OCI-LY7 (cell line): ENCODE measurements at regions not wholly inside any gene's neighbourhood (a gene's known extent, or its start where the extent isn't known, plus 50 kb on each side); places are given as distances from the start of the nearest gene placed in this dataset.

Experiments
- BruUV-seq: library from RNA; stranded (reverse); fragments of 400-500 nt; replicated peaks from 2 replicates; lab custom pipeline; 2021; lab: Mats Ljungman, UMichigan
- CTCF ChIA-PET: fragments of 300-600 bp; sonication (Branson Sonifier 250); formaldehyde crosslinking; loops from one replicate; lab custom pipeline; 2022; ENCODE audit warnings: antibody characterized with exemption; ENCODE audit not compliant: unreplicated experiment; lab: Charles Lee
- POLR2A ChIA-PET: fragments of 300-600 bp; sonication (Branson Sonifier 250); formaldehyde crosslinking; loops from one replicate; lab custom pipeline; 2022; ENCODE audit warnings: antibody characterized with exemption; lab: Charles Lee
- DNase-seq: peaks from one replicate; pipeline ENCODE4 v3.0.0-alpha.2; 2015; ENCODE audit warnings: low spot score
- H2AFZ ChIP-seq: fragments of 200-600 bp; sonication (generic), shearing (Covaris generic); 2 replicates; pipeline ENCODE4 v1.6.1; 2014; ENCODE audit warnings: mild to moderate bottlenecking, antibody characterized with exemption, low read length, moderate library complexity
- H3K27ac ChIP-seq: fragments of 200-600 bp; sonication (generic); 2 replicates; pipeline ENCODE4 v1.5.1; 2014; ENCODE audit warnings: mixed run types, low read depth, mild to moderate bottlenecking, moderate library complexity, low read length, inconsistent platforms; ENCODE audit not compliant: poor library complexity, severe bottlenecking
- H3K36me3 ChIP-seq: fragments of 200-600 bp; sonication (generic); 2 replicates; pipeline ENCODE4 v1.6.1; 2014; ENCODE audit warnings: mild to moderate bottlenecking, antibody characterized with exemption, low read length, moderate library complexity, mixed read lengths; ENCODE audit not compliant: insufficient read depth
- H3K4me1 ChIP-seq: fragments of 200-600 bp; sonication (generic); 2 replicates; pipeline ENCODE4 v1.5.1; 2014; ENCODE audit warnings: mild to moderate bottlenecking, low read length; ENCODE audit not compliant: insufficient read depth, poor library complexity, severe bottlenecking
- H3K4me2 ChIP-seq: fragments of 200-600 bp; sonication (generic); 2 replicates; pipeline ENCODE4 v1.6.1; 2014; ENCODE audit warnings: mild to moderate bottlenecking, low read length
- H3K4me3 ChIP-seq: fragments of 200-600 bp; sonication (generic); 2 replicates; pipeline ENCODE4 v1.5.1; 2014; ENCODE audit warnings: mild to moderate bottlenecking, low read depth, low read length; ENCODE audit not compliant: poor library complexity, severe bottlenecking
- H3K79me2 ChIP-seq: fragments of 200-600 bp; sonication (generic); 2 replicates; pipeline ENCODE4 v1.6.1; 2016; ENCODE audit warnings: low read depth, mild to moderate bottlenecking, low read length, moderate library complexity, mixed read lengths; ENCODE audit not compliant: insufficient read depth
- H3K9me2 ChIP-seq: fragments of 200-600 bp; sonication (generic); 2 replicates; pipeline ENCODE4 v1.6.1; 2016; ENCODE audit warnings: mild to moderate bottlenecking, low read length, mixed read lengths; ENCODE audit not compliant: insufficient read depth
- H3K9me3 ChIP-seq: fragments of 200-600 bp; sonication (generic); 2 replicates; pipeline ENCODE4 v1.6.1; 2014; ENCODE audit warnings: mild to moderate bottlenecking, mixed run types, low read length, mixed read lengths
- H4K20me1 ChIP-seq: fragments of 200-600 bp; sonication (generic); 2 replicates; pipeline ENCODE4 v1.6.1; 2014; ENCODE audit warnings: mild to moderate bottlenecking, antibody characterized with exemption, low read length, moderate library complexity, mixed read lengths; ENCODE audit not compliant: insufficient read depth
- EZH2phosphoT487 ChIP-seq: fragments of 200-600 bp; sonication (generic); IDR thresholded peaks from 2 replicates; pipeline ENCODE4 v1.6.1; 2018; ENCODE audit warnings: low read depth, borderline replicate concordance, mild to moderate bottlenecking, mixed run types, antibody characterized with exemption, low read length, moderate library complexity, mixed read lengths
- intact Hi-C: fragments of 100-400 bp; cut with micrococcal nuclease; formaldehyde crosslinking; loops from one replicate; pipeline ENCODE4 v1.10.0; 2022; ENCODE audit not compliant: unreplicated experiment
- TF ChIP-seq, protein P1 (sequence below): fragments of 200-600 bp; sonication (generic); conservative IDR thresholded peaks from 2 replicates; pipeline ENCODE4 v1.5.1; 2014; ENCODE audit warnings: mild to moderate bottlenecking, antibody characterized with exemption, low read length, moderate library complexity, mixed read lengths

DNA sequence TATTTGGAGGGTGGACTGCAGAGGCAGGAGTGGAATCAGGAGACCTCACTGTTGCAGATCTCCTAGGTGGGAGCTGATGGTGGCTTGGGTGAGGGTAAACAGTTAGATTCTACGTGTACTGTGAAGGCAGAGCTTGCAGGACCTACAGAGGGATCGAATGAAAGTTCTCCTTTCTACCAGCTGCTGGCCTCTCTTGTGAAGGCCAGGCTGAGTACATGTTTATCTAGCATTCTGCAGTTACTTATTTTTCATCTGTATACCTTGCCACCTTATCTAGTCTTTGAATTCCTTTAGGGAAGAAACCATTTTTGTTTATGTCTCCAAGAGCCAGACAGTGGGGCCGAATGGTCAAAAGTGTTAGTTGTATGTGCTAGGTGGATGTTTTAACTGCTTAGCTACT, 57.6 kb downstream of the PTTG1 start:
- intact Hi-C loops: no loop called here
- no TSS peak for BruUV-seq
- Histone ChIP-seq H3K9me2 (no peaks in the 10 kb centered on the region), H3K4me2 (no peak overlapping the region), H2AFZ (no peak overlapping the region), H3K4me1 (peaks cover 13% of the 10 kb centered on the region), H3K4me3 (no peak overlapping the region), H3K79me2 (no peaks in the 10 kb centered on the region), H3K27ac (no peak overlapping the region), H4K20me1 (no peaks in the 10 kb centered on the region), H3K9me3 (no peaks in the 10 kb centered on the region), H3K36me3 (no peaks in the 10 kb centered on the region)
- POLR2A ChIA-PET: interaction anchor here (0.7 kb wide), 2 partner anchors 22 to 963 kb away, joined by 3 read pairs; no protein-coding TSS in a partner anchor
- TF ChIP-seq, protein P1, sequence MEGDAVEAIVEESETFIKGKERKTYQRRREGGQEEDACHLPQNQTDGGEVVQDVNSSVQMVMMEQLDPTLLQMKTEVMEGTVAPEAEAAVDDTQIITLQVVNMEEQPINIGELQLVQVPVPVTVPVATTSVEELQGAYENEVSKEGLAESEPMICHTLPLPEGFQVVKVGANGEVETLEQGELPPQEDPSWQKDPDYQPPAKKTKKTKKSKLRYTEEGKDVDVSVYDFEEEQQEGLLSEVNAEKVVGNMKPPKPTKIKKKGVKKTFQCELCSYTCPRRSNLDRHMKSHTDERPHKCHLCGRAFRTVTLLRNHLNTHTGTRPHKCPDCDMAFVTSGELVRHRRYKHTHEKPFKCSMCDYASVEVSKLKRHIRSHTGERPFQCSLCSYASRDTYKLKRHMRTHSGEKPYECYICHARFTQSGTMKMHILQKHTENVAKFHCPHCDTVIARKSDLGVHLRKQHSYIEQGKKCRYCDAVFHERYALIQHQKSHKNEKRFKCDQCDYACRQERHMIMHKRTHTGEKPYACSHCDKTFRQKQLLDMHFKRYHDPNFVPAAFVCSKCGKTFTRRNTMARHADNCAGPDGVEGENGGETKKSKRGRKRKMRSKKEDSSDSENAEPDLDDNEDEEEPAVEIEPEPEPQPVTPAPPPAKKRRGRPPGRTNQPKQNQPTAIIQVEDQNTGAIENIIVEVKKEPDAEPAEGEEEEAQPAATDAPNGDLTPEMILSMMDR: no peak
- no peak for TF ChIP-seq EZH2phosphoT487
- no peak for DNase-seq
- CTCF ChIA-PET: interaction anchor here (0.9 kb wide), 1 partner anchor 18 kb away, joined by 3 read pairs; no protein-coding TSS in a partner anchor

DNA sequence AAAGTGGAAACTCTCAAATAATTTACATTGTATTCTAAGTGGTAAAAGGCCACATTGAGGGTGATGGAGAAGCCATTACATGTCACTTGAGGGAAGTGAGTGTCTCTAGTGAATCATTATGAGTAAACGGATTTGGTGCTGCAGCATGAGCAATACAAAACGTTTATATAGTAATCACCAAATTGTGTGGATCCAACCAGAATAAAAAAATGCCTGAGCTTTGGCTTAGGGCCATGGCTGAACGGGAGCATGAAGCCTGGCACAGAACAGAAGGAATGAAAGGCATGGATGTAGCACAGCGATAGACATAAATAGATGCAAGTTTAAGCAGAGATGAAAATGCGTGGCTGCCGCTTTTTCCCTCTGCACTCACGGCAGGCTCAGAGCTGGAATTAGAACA, 58.3 kb downstream of the PTTG1 start:
- ChIA-PET POLR2A (no interaction called here), CTCF (interaction anchor here (0.9 kb wide), 1 partner anchor 19 kb away, joined by 3 read pairs; no protein-coding TSS in a partner anchor)

DNA sequence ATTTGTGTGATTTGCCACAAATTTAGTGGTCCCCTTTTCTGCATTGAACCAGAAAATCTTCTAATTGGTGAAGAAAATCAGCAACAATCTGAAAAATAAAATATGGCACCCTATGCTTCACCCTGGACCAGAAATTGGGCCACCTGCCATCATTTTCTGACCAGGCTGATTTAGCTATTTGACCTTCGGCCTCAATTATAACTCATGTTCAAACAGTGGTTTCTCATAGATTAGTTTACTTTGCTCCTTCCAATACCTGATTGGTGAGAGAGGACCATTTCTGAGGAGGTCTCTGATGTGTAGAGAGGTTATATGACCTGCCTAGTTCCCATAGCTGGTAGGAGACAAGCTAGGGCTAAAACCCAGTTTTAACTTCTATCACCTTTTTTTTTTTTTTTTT, 59.0 kb downstream of the PTTG1 start:
- POLR2A ChIA-PET: interaction anchor here (0.6 to 1.2 kb wide), 3 partner anchors 19 to 537 kb away, joined by 3 to 6 read pairs (median 4); no protein-coding TSS in a partner anchor
- H3K79me2 ChIP-seq: no peaks in the 10 kb centered on the region
- H3K27ac ChIP-seq: no peak overlapping the region
- no peaks in the 10 kb centered on the region for H3K9me3 ChIP-seq
- H3K4me1 ChIP-seq: peaks cover 13% of the 10 kb centered on the region
- no peaks in the 10 kb centered on the region for H3K9me2 ChIP-seq
- H3K4me3 ChIP-seq: no peak overlapping the region
- no TSS peak for BruUV-seq
- CTCF ChIA-PET: no interaction called here
- intact Hi-C loops: no loop called here
- H2AFZ ChIP-seq: no peak overlapping the region
- H3K36me3 ChIP-seq: no peaks in the 10 kb centered on the region
- no peaks in the 10 kb centered on the region for H4K20me1 ChIP-seq
- no peak overlapping the region for H3K4me2 ChIP-seq
- TF ChIP-seq, protein P1: no peak
- no peak for TF ChIP-seq EZH2phosphoT487
- DNase-seq: no peak

More for the DNA sequence above, 58.3 kb downstream of the PTTG1 start:
- TF ChIP-seq, protein P1: no peak
- Histone ChIP-seq H2AFZ (no peak overlapping the region), H3K9me3 (no peaks in the 10 kb centered on the region), H4K20me1 (no peaks in the 10 kb centered on the region), H3K4me3 (no peak overlapping the region), H3K36me3 (no peaks in the 10 kb centered on the region), H3K9me2 (no peaks in the 10 kb centered on the region), H3K27ac (no peak overlapping the region), H3K79me2 (no peaks in the 10 kb centered on the region), H3K4me2 (no peak overlapping the region), H3K4me1 (peaks cover 13% of the 10 kb centered on the region)
- intact Hi-C loops: no loop called here
- DNase-seq: no peak
- no TSS peak for BruUV-seq
